WTC11 (cell line): ENCODE measurements at regions not wholly inside any gene's neighbourhood (a gene's known extent, or its start where the extent isn't known, plus 50 kb on each side); places are given as distances from the start of the nearest gene placed in this dataset.

Source experiments
- KAT7 ChIP-seq: sonication (generic); formaldehyde crosslinking; IDR thresholded peaks from 2 replicates; pipeline ENCODE4 v1.8.1; 2023; ENCODE audit warnings: missing genetic modification reagents, mild to moderate bottlenecking, borderline replicate concordance
- SMAD3 ChIP-seq: sonication (generic); formaldehyde crosslinking; IDR thresholded peaks from 2 replicates; pipeline ENCODE4 v1.8.0; 2022; ENCODE audit warnings: missing genetic modification reagents, mild to moderate bottlenecking, borderline replicate concordance
- TF ChIP-seq, protein P1 (sequence below): sonication (generic); formaldehyde crosslinking; conservative IDR thresholded peaks from 2 replicates; pipeline ENCODE4 v1.8.1; 2023; ENCODE audit warnings: mild to moderate bottlenecking, low read depth, missing genetic modification reagents, moderate library complexity
- TF ChIP-seq, protein P2 (sequence below): sonication (generic); formaldehyde crosslinking; conservative IDR thresholded peaks from 2 replicates; pipeline ENCODE4 v1.8.1; 2022; ENCODE audit warnings: mild to moderate bottlenecking, missing genetic modification reagents
- TF ChIP-seq, protein P3 (sequence below): fragments of 200-600 bp; IDR thresholded peaks from 2 replicates; pipeline ENCODE4 v1.8.0; 2022; ENCODE audit warnings: antibody characterized with exemption
- TF ChIP-seq, protein P4 (sequence below): sonication (generic); formaldehyde crosslinking; IDR thresholded peaks from 2 replicates; pipeline ENCODE4 v1.8.1; 2022; ENCODE audit warnings: missing genetic modification reagents, borderline replicate concordance

DNA sequence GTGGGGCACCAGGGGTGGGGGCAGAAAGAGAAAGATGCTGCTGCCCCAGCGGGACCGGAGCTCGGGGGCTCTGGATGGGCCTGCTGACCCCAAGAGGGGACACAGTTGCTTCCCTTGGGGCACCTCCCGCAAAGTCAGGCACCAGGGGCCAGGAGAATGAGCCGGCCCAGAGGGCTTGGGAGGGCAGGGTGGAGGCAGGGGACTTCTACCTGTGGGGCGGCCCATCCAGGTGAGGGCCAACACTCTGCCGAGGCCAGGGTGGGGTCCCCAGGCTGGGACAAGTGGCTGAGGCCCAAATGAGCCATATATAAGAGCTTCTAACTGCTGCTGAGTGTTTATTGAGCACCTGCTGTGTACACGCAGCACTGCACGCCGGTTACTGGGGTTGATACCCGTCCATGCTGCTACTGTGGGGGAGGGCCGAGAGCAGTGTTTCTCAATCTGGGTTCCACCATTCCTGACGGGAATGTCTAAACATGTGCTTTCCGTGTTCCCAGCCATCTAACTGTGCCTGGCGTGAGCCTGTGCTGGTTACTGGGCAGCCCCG lies 211.7 kb upstream of the GSE1 start:
- TF ChIP-seq KAT7 (CRISPR knock-in tag), result no peak
- TF ChIP-seq, protein P1, sequence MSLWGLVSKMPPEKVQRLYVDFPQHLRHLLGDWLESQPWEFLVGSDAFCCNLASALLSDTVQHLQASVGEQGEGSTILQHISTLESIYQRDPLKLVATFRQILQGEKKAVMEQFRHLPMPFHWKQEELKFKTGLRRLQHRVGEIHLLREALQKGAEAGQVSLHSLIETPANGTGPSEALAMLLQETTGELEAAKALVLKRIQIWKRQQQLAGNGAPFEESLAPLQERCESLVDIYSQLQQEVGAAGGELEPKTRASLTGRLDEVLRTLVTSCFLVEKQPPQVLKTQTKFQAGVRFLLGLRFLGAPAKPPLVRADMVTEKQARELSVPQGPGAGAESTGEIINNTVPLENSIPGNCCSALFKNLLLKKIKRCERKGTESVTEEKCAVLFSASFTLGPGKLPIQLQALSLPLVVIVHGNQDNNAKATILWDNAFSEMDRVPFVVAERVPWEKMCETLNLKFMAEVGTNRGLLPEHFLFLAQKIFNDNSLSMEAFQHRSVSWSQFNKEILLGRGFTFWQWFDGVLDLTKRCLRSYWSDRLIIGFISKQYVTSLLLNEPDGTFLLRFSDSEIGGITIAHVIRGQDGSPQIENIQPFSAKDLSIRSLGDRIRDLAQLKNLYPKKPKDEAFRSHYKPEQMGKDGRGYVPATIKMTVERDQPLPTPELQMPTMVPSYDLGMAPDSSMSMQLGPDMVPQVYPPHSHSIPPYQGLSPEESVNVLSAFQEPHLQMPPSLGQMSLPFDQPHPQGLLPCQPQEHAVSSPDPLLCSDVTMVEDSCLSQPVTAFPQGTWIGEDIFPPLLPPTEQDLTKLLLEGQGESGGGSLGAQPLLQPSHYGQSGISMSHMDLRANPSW, result no peak
- TF ChIP-seq, protein P2, sequence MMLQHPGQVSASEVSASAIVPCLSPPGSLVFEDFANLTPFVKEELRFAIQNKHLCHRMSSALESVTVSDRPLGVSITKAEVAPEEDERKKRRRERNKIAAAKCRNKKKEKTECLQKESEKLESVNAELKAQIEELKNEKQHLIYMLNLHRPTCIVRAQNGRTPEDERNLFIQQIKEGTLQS (CRISPR knock-in tag), result no peak
- TF ChIP-seq, protein P3, sequence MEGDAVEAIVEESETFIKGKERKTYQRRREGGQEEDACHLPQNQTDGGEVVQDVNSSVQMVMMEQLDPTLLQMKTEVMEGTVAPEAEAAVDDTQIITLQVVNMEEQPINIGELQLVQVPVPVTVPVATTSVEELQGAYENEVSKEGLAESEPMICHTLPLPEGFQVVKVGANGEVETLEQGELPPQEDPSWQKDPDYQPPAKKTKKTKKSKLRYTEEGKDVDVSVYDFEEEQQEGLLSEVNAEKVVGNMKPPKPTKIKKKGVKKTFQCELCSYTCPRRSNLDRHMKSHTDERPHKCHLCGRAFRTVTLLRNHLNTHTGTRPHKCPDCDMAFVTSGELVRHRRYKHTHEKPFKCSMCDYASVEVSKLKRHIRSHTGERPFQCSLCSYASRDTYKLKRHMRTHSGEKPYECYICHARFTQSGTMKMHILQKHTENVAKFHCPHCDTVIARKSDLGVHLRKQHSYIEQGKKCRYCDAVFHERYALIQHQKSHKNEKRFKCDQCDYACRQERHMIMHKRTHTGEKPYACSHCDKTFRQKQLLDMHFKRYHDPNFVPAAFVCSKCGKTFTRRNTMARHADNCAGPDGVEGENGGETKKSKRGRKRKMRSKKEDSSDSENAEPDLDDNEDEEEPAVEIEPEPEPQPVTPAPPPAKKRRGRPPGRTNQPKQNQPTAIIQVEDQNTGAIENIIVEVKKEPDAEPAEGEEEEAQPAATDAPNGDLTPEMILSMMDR, result no peak
- TF ChIP-seq, protein P4, sequence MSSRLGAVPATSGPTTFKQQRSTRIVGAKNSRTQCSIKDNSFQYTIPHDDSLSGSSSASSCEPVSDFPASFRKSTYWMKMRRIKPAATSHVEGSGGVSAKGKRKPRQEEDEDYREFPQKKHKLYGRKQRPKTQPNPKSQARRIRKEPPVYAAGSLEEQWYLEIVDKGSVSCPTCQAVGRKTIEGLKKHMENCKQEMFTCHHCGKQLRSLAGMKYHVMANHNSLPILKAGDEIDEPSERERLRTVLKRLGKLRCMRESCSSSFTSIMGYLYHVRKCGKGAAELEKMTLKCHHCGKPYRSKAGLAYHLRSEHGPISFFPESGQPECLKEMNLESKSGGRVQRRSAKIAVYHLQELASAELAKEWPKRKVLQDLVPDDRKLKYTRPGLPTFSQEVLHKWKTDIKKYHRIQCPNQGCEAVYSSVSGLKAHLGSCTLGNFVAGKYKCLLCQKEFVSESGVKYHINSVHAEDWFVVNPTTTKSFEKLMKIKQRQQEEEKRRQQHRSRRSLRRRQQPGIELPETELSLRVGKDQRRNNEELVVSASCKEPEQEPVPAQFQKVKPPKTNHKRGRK (CRISPR knock-in tag), result no peak
- no peak for TF ChIP-seq SMAD3
